Right ventricle myocardium inferior (tissue), 1 donor: ENCODE measurements at regions not wholly inside any gene's neighbourhood (a gene's known extent, or its start where the extent isn't known, plus 50 kb on each side); places are given as distances from the start of the nearest gene placed in this dataset.

Source experiments
- ATAC-seq: fragments of 200-7000 bp; cut with Tn5 transposase; one replicate; pipeline ENCODE4 v1.9.1; 2020; ENCODE audit warnings: mild to moderate bottlenecking, moderate library complexity
- DNase-seq: peaks from one replicate; pipeline ENCODE4 v3.0.0; 2021; ENCODE audit errors: missing footprints
- intact Hi-C: fragments of 100-400 bp; cut with DNase I; formaldehyde crosslinking; loops from one replicate; pipeline ENCODE4 v1.11.0; 2022
- donor health status: DM: no; HTN: yes; CAD: no; lungs with severe emphysema.

DNA sequence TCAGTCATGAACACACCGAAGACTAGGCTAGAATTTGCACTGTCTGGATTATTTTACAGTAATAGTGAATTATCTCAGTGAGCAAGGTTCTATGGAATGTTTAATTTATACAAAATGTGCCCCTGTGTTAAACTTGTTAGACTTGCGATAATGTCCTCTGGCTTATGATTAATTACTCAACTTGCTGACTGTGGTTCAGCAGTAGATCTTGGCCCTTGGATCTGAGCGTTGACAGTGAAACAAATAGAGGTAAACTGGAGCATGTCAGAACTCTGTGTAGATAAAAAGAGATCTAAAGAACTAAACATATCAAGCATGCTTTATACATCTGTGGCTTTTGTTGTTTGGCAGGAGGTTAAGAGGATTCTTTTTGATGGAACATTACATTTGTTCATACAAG, 407.6 kb downstream of the DSEL start:
- DNase-seq = no peak
- intact Hi-C loops = no loop called here
- ATAC-seq = no peak

DNA sequence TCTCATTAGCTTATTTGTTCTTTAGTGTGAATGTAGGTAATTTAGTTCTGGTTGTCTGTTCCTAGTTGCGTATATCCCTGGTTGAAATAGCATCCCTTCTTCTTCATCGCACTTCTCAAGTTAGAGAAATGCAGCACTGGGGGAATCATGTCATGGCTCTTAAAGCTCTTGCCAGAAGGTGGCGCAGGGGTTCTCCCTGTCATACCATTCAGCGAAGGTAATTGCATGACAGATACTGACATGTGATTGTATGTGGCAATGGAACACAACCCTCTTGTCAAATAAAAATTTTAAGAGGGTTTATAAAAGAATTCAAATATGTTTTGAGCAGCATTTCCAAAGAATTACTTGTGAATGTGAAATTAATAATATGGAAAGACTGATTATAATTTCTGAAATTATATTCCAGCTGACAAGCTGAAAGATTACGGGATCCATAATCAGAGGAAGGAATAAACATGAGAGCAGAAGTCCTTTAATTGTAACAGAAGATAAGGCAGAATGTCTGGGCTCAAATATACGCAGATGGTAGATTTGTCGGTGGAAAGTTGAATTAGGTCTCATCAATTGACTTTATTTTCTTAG, 411.7 kb downstream of the DSEL start:
- ATAC-seq (peak; percentile 50), DNase-seq (no peak)
- intact Hi-C loops = loop anchor here (2.0 kb wide), 1 partner anchor 96 kb away; no protein-coding TSS in a partner anchor

DNA sequence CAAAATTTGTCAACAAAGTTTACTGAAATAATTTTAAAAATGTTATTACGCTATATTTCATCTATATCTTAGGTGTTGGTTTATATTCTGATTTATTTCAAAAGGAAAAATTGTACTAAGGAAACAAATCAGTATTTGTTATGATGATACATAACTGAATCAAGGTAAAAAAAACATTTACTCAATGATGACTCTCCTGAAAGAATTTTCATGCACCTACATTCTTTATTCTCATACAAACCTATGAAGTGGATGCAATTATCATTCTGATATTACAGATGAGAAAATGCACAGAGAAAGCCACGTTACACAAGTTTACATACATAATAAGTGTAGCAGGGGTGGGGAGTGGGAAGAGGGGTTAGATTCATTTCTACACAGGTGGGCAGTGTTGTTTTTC, 422.4 kb downstream of the DSEL start:
- ATAC-seq (no peak), DNase-seq (no peak)
- intact Hi-C loops = no loop called here

DNA sequence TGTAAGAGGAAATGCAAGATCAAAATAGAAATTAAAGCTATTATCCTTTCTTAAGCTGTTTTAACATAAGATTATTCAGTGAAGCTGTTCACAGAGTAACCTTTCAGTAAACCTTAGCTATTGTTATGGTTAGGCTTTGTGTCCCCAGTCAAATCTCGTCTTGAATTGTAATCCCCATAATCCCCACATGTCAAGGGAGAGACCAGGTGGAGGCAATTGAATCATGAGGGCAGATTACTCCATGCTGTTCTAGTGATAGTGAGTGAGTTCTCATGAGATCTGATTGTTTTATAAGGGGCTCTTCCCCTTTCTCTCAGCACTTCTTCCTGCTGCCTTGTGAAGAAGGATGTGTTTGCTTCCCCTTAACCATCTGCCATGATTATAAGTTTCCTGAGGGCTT, 424.4 kb downstream of the DSEL start:
- intact Hi-C loops = no loop called here
- no peak for ATAC-seq

DNA sequence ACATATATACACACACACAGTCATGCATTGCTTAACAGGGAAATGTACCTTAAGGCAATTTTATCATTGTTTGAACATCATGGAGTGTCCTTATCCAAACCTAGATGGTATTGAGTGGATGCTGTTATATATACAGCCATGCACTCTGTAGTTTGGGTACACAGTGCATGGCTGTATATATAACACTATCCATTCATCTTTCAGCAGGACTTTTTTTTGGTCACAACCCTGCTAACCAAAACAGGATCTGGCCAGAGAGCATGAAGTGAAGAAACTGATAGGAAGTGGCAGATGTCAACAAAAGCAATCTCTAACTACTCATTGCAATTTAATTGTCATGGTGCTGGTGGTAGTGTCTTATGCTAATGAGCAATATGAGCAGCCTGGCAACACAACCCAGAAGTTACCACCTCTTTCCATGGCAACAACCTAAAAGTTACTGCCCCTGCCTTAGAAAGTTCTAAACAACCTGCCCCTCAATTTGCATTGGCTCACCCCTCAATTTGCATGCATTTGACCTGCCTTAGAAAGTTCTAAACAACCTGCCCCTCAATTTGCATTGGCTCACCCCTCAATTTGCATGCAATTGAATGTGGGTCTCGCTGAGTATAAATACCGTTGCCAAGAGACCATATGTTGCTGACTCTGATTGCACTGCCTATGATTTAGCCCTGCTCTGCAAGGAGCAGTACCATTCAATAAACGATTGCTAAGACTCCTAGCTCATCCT, 434.9 kb downstream of the DSEL start:
- DNase-seq (no peak), ATAC-seq (no peak)
- intact Hi-C loops = no loop called here

More for the DNA sequence above, 424.4 kb downstream of the DSEL start:
- DNase-seq = no peak

DNA sequence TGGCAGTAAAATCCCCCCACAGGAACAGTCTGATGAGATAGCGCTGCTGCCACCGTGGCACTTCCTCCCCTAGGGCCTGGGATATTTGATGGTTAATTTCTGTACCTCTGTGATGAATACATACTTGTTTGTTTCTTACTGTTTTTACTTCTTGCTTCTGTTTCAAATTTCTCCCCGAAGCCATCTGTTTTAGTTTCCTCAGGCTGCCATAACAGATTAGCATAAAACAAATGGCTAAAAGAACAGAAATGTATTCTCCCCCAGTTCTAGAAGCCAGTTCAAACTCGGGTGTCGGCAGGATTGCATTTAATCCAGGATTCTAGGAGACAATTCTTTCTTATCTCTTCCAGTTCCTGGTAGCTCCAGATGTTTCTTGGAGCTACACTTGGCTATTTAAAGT, 435.9 kb downstream of the DSEL start:
- intact Hi-C loops = no loop called here
- ATAC-seq (no peak), DNase-seq (no peak)

DNA sequence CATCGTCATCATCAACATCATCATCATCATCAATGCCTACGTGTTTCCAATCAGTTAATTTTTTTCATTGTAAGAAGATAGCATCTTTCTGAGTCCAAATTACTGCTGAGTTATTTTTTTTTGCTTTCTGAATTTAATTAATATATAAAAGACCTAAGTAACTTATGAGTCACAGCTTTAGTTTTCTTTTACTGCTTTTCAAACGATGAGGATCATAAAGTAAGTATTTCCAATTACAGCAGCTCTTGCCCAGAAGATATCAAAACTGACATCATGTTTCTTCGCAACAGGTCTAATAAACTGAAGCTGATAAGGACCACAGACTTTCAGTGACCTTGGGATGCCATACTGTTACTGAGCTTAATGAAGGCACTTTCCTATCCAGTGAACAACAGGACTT, 442.2 kb downstream of the DSEL start:
- ATAC-seq (no peak), DNase-seq (no peak)
- intact Hi-C loops = no loop called here

DNA sequence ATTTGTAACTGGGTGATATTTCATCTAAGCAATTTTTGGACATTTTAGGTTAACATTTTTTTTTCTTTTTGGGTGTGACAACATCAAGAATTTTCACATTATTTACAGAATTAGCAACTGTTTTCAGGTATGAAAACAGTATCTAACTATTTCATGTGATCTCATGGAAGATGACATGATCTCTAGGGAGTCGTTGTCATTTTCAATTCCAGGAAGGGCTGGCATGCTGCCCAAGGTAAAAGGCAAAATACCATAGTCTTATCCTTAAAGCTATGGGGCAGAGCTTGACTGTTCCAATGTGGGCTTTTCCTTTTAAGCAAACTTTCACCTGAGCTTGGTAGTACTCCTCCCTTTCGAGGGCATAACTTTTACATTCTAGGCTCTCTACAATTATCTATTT, 443.7 kb downstream of the DSEL start:
- ATAC-seq (no peak), DNase-seq (no peak)
- intact Hi-C loops = no loop called here

DNA sequence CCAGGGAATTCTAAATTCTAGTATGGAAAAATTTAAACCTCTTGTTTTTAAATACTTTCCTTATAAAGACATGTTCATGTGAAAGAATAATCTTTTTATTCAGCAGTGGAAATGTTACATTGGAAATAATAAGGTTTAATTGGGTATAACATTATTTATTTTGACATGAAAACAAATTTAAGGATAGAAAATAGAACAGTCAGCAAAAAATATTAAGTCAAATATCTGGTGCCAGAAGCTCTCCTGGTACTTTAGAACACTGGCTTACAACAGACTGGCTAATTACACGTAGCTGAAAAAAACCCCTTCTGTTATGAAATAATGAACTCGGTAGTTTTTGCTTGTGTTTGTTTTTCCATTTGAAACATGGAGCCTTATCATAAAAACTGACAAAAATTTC, 447.9 kb downstream of the DSEL start:
- ATAC-seq (no peak), DNase-seq (no peak)
- intact Hi-C loops = no loop called here

DNA sequence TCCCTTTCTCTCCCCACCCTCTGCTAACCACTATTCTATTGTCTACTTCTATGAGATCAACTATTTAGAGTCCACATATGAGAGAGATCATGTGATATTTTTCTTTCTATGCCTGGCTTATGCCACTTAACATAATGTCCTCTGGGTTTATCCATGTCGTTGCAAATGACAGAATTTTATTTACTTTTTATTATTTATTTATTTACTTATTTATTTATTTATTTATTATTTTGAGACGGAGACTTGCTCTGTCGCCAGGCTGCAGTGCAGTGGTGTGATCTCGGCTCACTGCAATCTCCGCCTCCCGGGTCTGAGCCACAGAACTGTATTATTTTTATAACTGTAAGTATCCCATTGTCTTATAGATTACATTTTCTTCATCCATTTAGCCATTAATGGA, 443.4 kb upstream of the CDH19 start:
- ATAC-seq (no peak), DNase-seq (no peak)
- intact Hi-C loops = no loop called here

DNA sequence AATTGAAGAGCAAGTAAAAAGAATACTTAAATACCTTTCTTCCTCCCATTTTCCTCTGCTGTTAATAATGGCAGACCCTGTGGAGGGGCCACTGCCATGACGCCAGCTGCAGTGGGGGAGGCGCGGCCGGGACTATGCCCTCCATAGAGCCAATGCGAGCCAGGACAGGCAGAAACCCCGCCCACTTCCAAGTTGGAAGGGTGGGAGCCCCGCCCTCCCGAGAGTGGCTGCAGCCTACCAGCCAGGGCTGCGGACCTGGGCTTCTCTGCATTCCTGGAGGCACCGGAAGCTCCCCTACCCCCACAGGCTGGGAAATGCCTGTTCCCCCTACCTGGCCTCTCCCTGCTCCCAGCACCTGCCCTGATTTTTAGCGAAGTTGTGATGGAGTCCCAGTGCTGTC, 439.4 kb upstream of the CDH19 start:
- no peak for ATAC-seq
- intact Hi-C loops = no loop called here
- no peak for DNase-seq

DNA sequence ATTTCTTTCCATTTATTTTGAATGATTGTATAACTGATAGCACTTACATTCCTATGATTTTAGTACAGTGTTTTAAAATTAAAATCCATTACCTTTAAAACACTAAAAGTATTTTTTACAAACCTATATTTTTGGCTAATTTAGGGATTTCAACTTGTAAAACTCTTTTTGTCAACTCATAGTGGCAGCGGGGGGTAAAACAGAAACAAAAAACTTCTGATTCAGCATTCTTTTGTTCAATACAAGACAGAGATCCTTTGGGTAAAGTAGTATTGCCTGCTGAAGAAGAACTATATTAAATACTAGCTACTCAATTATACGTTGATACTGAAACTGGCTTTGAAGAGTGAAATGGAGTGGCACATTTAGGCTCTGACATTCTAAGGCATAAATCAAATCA, 437.4 kb upstream of the CDH19 start:
- DNase-seq (no peak), ATAC-seq (no peak)
- intact Hi-C loops = no loop called here

DNA sequence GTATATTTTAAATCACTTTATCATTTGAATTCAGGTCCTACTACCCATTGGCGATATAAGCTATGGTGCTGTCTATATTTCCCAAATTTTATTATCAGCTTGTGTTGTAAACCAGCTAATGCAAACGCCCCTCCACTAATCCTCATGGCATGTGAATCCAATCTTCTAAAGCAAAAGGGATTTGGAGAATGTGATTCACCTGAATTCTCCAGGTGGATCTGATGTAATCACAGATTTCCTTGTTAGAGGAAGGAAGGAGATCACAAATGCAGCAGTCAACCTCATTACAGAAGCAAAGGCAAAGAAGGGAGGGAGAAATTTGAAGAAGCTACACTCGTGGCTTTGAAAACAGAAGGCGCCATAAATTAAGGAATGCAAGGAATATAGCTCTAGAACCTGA, 431.1 kb upstream of the CDH19 start:
- no peak for ATAC-seq
- DNase-seq = no peak
- intact Hi-C loops = no loop called here

DNA sequence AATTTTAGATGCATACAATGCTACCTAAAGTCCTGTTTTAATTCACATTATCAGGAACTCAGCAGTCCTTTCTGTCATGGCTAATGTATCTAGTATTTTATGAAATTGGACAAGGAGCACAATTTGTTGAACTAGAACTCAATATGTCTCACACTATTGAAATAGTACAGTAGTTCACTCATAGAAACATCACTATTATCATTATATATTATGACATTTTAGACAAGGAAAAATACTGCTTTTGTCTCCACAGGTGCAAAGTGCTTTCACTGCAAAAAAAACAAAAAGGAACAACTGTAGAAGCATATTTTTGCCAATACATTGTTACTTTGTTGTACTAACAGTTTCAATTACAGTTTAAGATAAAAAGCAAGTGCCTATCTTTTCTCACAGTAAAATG, 419.2 kb upstream of the CDH19 start:
- DNase-seq (no peak), ATAC-seq (no peak)
- intact Hi-C loops = no loop called here

DNA sequence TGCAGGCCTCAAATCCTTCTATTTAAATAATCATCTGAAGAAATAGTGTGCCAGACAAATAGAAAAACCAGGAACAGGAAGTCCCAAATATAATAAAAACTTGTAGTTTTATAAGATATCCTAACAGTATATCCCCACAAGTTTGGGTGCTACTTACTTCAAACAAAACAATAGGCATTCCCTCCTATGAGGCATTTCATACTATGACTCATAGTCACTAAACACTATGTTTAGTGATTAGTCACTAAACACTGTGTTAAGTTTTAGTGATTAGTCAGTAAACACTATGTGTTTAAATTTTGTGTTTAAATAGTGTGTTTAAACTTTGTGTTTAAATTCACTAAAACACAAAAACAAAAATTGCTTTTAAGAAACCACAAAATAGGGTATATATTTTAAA, 407.0 kb upstream of the CDH19 start:
- no peak for DNase-seq
- no peak for ATAC-seq
- intact Hi-C loops = no loop called here

DNA sequence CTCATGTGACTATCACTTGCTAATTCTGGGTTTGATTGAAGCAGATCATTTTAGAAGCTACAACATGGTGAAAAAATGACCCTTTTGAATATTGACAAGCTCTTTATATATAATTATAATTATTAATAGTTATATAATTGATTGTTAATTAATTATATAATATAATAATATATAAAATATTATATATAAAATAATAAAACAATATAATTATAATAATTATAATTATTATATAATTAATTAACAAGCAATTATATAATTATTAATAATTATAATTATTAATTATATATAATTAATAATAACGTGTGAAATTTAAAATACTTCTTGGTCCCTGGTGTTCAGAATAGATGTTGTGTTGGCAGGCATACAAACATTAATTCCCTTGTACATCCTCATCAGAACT, 404.1 kb upstream of the CDH19 start:
- ATAC-seq (no peak), DNase-seq (no peak)
- intact Hi-C loops = no loop called here

DNA sequence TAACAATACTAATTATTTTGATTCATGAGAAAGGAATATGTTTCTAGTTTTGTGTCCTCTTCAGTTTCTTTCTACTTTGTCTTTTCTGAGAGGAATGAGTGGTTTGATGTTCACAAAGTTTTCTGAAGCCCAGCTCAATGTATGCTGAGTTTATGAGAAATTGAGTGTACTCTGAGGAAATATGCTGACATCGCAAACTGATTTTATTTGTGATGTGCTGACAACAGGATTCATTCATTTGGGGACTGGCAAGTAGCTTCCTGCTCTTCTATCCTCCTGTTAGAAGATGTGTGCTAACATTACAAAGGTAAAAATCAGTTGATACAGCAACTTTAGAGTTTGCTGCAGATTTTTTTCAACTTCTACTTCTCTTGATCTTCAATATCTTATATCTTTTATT, 403.2 kb upstream of the CDH19 start:
- ATAC-seq (no peak), DNase-seq (no peak)
- intact Hi-C loops = no loop called here

DNA sequence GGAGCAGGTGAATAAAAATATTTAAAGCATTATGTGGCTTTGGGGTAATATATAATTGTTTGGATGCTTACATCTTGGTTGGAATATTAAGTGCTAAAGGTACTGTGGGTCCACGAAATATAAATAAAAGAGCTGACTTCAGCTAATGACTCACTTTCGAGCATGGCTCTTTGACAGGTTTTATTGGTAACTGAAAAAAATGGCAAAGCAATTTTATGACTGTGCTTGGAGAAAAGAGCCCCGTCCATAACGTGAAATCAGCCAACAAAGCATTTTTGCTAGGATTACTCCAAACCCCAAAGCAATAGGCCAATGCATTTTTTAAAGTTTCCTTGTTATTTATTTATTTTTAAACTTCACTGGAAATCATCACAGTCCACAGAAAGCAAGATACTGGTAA, 397.2 kb upstream of the CDH19 start:
- intact Hi-C loops = no loop called here
- ATAC-seq = no peak

DNA sequence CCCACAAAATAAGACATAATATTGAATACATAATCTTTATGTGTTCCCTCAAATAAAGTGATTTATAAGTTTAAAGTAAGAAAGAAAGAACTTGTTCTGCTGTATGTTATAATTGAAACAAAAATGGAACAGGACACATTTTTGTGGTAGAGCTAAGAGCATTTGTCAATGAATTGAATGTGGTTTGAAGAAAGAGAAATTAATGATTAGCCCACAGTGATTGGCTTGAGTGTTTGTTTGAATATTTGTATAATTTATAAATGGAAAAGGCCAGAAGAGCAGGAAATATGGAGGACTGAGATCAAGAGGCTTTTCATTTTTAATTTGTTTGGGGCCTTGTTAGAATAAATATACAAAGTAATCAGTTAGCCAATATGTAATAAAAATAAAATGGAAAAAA, 395.1 kb upstream of the CDH19 start:
- no peak for DNase-seq
- ATAC-seq = no peak
- intact Hi-C loops = no loop called here

More for the DNA sequence above, 397.2 kb upstream of the CDH19 start:
- no peak for DNase-seq

DNA sequence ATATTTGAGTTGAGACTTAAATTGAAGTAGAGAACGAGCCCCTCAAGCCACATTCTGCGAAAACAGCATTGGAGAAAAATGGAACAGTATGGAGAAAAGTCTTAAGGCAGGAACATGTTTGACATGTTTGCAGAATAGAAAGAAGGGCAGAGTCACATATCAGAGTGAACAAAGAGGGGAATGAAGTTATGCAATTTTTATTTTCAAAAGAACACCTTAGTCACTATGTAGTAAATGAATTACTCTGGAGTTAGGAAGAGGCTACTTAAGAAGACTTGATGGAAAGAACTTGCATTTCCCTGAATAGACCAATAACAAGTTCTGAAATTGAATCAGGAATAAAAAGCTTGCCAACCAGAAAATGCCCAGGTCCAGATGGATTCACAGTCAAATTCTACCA, 391.4 kb upstream of the CDH19 start:
- intact Hi-C loops = no loop called here

DNA sequence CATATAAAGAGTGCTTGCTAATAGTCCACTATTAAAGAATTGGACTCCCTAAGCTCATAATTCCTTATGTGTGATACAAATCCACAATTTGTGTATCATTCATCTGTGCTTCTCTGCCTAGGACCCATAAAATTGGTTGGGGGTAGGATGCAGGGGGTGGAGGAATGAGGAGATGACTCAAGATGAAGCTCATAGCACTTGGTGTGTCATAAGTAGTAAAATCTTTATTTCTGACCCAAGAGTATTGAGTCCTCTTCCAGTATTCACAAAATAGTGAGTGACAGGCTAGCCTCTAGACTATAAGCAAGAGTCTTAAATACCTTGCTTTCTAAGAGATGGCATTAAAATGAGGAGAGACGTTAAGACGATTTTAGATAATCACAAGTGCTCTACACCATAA, 390.9 kb upstream of the CDH19 start:
- intact Hi-C loops = no loop called here
- DNase-seq (no peak), ATAC-seq (no peak)

More for the DNA sequence above, 391.4 kb upstream of the CDH19 start:
- ATAC-seq (no peak), DNase-seq (no peak)
